HG02938 (cell line): ENCODE measurements at regions not wholly inside any gene's neighbourhood (a gene's known extent, or its start where the extent isn't known, plus 50 kb on each side); places are given as distances from the start of the nearest gene placed in this dataset.

Experiments
- ATAC-seq: cut with Tn5 transposase; IDR thresholded peaks from one replicate; pipeline ENCODE4 v1.9.1; 2021; ENCODE audit warnings: mild to moderate bottlenecking, moderate library complexity; ENCODE audit not compliant: unreplicated experiment

- no peak for ATAC-seq
Observed at GRCh38 chr10:129390147-129390546, 76.9 kb upstream of the MGMT start.

- no peak for ATAC-seq
Observed at GRCh38 chr10:129390726-129391125, 76.3 kb upstream of the MGMT start.

- ATAC-seq = no peak
Observed at GRCh38 chr10:129391464-129391863, 75.6 kb upstream of the MGMT start.

- no peak for ATAC-seq
Observed at GRCh38 chr10:129392855-129393254, 74.2 kb upstream of the MGMT start.

- no peak for ATAC-seq
Observed at GRCh38 chr10:129393812-129394211, 73.2 kb upstream of the MGMT start.

- ATAC-seq = no peak
Observed at GRCh38 chr10:129394518-129395328, 72.3 kb upstream of the MGMT start.

- no peak for ATAC-seq
Observed at GRCh38 chr10:129396021-129396722, 70.9 kb upstream of the MGMT start.

- no peak for ATAC-seq
Observed at GRCh38 chr10:129397198-129397974, 69.7 kb upstream of the MGMT start.

- ATAC-seq = no peak
Observed at GRCh38 chr10:129398711-129399141, 68.3 kb upstream of the MGMT start.

- no peak for ATAC-seq
Observed at GRCh38 chr10:129400426-129400825, 66.6 kb upstream of the MGMT start.

- no peak for ATAC-seq
Observed at GRCh38 chr10:129402459-129402858, 64.6 kb upstream of the MGMT start.

- no peak for ATAC-seq
Observed at GRCh38 chr10:129404091-129404490, 63.0 kb upstream of the MGMT start.

GRCh38 chr10:129405389-129405788 is 61.7 kb upstream of the MGMT start:
- ATAC-seq = no peak

- ATAC-seq = no peak
Observed at GRCh38 chr10:129410688-129411392, 56.2 kb upstream of the MGMT start.

- ATAC-seq = no peak
Observed at GRCh38 chr10:129411393-129411705, 55.7 kb upstream of the MGMT start.

GRCh38 chr10:129411772-129412171 is 55.3 kb upstream of the MGMT start:
- ATAC-seq = no peak

GRCh38 chr10:129413024-129413423 is 54.0 kb upstream of the MGMT start:
- ATAC-seq = no peak

GRCh38 chr10:129415215-129416140 is 51.6 kb upstream of the MGMT start:
- ATAC-seq = no peak

GRCh38 chr10:129416155-129416554 is 50.9 kb upstream of the MGMT start:
- ATAC-seq = no peak
